LNCaP clone FGC (cell line): ENCODE measurements at regions not wholly inside any gene's neighbourhood (a gene's known extent, or its start where the extent isn't known, plus 50 kb on each side); places are given as distances from the start of the nearest gene placed in this dataset.

Experiments used
- DNase-seq: peaks from one replicate; pipeline ENCODE4 v3.0.0-alpha.2; 2011; ENCODE audit warnings: low read depth
- H3K4me3 ChIP-seq: 2 replicates; pipeline ENCODE4 v1.5.1; 2011; ENCODE audit warnings: mild to moderate bottlenecking, low read depth, low read length, control low read depth
- TF ChIP-seq, protein P1 (sequence below): IDR thresholded peaks from 2 replicates; pipeline ENCODE4 v1.5.1; 2012; ENCODE audit warnings: mild to moderate bottlenecking; ENCODE audit not compliant: control insufficient read depth, insufficient read depth; ENCODE audit errors: extremely low read depth

DNA sequence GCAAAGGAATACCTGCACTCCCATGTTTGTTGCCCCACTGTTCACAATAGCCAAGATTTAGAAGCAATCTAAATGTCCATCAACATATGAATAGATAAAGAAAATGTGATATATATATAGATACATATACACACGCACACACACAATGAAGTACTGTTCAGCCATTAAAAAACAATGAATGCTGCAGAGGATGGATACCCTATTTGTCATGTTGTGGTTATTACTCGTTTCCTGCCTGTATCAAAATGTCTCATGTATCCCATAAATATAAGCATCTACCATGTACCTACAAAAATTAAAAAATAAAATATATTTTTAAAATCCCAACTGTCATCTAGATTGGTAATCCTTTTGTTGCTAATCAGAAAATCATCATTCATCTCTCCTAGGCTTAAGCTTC is 634.8 kb upstream of the ADGRL2 start:
- no peak overlapping the region for H3K4me3 ChIP-seq
- TF ChIP-seq, protein P1, sequence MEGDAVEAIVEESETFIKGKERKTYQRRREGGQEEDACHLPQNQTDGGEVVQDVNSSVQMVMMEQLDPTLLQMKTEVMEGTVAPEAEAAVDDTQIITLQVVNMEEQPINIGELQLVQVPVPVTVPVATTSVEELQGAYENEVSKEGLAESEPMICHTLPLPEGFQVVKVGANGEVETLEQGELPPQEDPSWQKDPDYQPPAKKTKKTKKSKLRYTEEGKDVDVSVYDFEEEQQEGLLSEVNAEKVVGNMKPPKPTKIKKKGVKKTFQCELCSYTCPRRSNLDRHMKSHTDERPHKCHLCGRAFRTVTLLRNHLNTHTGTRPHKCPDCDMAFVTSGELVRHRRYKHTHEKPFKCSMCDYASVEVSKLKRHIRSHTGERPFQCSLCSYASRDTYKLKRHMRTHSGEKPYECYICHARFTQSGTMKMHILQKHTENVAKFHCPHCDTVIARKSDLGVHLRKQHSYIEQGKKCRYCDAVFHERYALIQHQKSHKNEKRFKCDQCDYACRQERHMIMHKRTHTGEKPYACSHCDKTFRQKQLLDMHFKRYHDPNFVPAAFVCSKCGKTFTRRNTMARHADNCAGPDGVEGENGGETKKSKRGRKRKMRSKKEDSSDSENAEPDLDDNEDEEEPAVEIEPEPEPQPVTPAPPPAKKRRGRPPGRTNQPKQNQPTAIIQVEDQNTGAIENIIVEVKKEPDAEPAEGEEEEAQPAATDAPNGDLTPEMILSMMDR = no peak
- DNase-seq = no peak

DNA sequence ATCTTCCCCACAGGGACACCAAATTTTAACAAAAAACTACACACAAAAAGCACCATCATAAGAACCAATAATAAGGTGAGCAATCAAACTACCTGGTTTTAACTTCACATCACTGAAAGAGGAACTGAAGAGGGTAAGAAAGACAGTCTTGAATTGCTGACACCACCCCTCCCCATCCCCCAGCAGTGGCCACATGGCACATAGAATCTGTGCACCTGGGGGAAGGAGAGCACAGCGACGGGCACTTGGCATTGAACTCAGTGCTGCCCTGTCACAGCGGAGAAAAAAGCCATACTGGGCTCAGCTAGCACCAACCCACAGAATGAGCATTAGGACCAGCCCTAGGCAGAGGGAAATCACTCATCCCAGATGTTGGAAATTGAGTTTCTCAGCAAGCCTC is 640.0 kb upstream of the ADGRL2 start:
- TF ChIP-seq, protein P1 = no peak
- DNase-seq = no peak

GRCh38 chr1:81158592-81158991 is 642.1 kb upstream of the ADGRL2 start:
- DNase-seq = no peak
- TF ChIP-seq, protein P1 = no peak
- no peak overlapping the region for H3K4me3 ChIP-seq

More for the DNA sequence above, 640.0 kb upstream of the ADGRL2 start:
- H3K4me3 ChIP-seq = no peak overlapping the region

DNA sequence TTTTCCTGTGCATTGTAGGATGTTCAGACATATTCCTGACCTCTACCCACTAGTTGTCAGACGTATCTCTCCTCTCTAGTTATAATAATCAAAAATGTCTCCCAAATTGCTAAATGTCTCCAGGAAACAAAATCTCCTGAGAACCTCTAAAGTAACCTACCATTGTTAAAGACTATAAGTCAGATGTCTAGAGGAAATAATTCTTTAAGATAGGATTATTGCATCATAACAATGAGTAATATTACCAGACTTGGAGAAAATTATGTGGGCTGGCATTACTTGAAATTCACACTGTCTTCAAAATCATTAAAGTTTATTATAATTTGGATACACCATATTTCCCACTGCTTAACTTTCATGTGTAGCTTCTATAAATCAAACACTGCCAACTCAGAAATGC is 643.0 kb upstream of the ADGRL2 start:
- DNase-seq = no peak
- TF ChIP-seq, protein P1 = no peak
- H3K4me3 ChIP-seq = no peak overlapping the region

DNA sequence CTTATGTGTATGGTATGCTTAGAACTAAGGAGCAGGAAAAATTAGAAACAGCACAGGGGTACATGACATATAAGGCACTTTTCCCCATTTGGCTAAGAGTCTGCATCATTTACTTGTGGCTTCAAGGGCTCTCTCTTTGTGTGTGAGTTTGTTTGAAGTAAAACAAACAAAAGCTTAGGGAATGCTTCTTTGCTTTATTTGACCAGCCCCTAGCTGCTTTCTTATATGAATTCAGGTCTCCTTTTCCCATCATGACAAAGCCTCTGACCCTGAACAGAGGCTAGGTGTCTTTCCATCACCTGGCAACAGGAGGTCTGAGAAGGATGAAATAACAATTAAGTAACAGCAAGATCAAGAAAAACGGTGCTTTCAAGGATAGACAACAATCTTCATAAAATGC is 643.8 kb upstream of the ADGRL2 start:
- TF ChIP-seq, protein P1 = no peak
- no peak for DNase-seq

GRCh38 chr1:81155131-81155530 is 645.6 kb upstream of the ADGRL2 start:
- TF ChIP-seq, protein P1 = no peak
- no peak overlapping the region for H3K4me3 ChIP-seq

More for the DNA sequence above, 643.8 kb upstream of the ADGRL2 start:
- no peak overlapping the region for H3K4me3 ChIP-seq

GRCh38 chr1:81151206-81151605 is 649.5 kb upstream of the ADGRL2 start:
- DNase-seq = no peak
- no peak overlapping the region for H3K4me3 ChIP-seq
- TF ChIP-seq, protein P1 = no peak

More at GRCh38 chr1:81155131-81155530, 645.6 kb upstream of the ADGRL2 start:
- no peak for DNase-seq
